ENCODE measurements at regions not wholly inside any gene's neighbourhood (a gene's known extent, or its start where the extent isn't known, plus 50 kb on each side); places are given as distances from the start of the nearest gene placed in this dataset.

- Histone ChIP-seq H3K9me3 (ENCODE audit: insufficient read depth, low read length) (no peaks in the 10 kb centered on the region), H3K27me3 (ENCODE audit: low read length) (no peaks in the 10 kb centered on the region), H3K27ac (ENCODE audit: low read depth, low read length) (no peak overlapping the region), H3K36me3 (ENCODE audit: low read length) (no peaks in the 10 kb centered on the region), H3K4me3 (ENCODE audit: insufficient read depth, low read length, poor library complexity, severe bottlenecking) (no peak overlapping the region), H3K4me2 (ENCODE audit: low read depth, low read length, poor library complexity, severe bottlenecking) (no peak overlapping the region), H3F3A (ENCODE audit: insufficient read depth) (no peaks in the 10 kb centered on the region), H3K79me2 (ENCODE audit: insufficient read depth, low read length) (no peaks in the 10 kb centered on the region), H4K20me1 (ENCODE audit: low read depth, low read length) (no peaks in the 10 kb centered on the region), H3K9ac (ENCODE audit: low read length) (no peak overlapping the region), H3K9me2 (replicated peaks; ENCODE audit: insufficient read depth, low read length) (no peaks in the 10 kb centered on the region), H2AFZ (ENCODE audit: low read depth, low read length, severe bottlenecking) (no peak overlapping the region)
- TF ChIP-seq EZH2phosphoT487 (conservative IDR thresholded peaks at IDR 0.05; ENCODE audit: low read length) (no peak), CTCF (IDR thresholded peaks at IDR 0.05; ENCODE audit: insufficient read depth, low read length, poor library complexity, severe bottlenecking) (no peak)
Measured at GRCh38 chr20:12617076-12617475, 391.7 kb upstream of the SPTLC3 start.

- H3K9me2 ChIP-seq (replicated peaks; ENCODE audit: insufficient read depth, low read length), result no peaks in the 10 kb centered on the region
Measured at GRCh38 chr20:12623870-12624269, 384.9 kb upstream of the SPTLC3 start.

GRCh38 chr20:12627485-12627884 is 381.3 kb upstream of the SPTLC3 start:
- H3K27me3 ChIP-seq (ENCODE audit: low read length), result no peaks in the 10 kb centered on the region
- H3K4me3 ChIP-seq (ENCODE audit: insufficient read depth, low read length, poor library complexity, severe bottlenecking), result no peak overlapping the region
- H3K9ac ChIP-seq (ENCODE audit: low read length), result no peak overlapping the region
- no peak for TF ChIP-seq EZH2phosphoT487 (conservative IDR thresholded peaks at IDR 0.05; ENCODE audit: low read length)
- no peak for TF ChIP-seq CTCF (IDR thresholded peaks at IDR 0.05; ENCODE audit: insufficient read depth, low read length, poor library complexity, severe bottlenecking)
- H3K4me2 ChIP-seq (ENCODE audit: low read depth, low read length, poor library complexity, severe bottlenecking), result no peak overlapping the region
- no peaks in the 10 kb centered on the region for H3F3A ChIP-seq (ENCODE audit: insufficient read depth)
- H3K9me3 ChIP-seq (ENCODE audit: insufficient read depth, low read length), result no peaks in the 10 kb centered on the region
- no peaks in the 10 kb centered on the region for H4K20me1 ChIP-seq (ENCODE audit: low read depth, low read length)
- no peaks in the 10 kb centered on the region for H3K36me3 ChIP-seq (ENCODE audit: low read length)
- no peaks in the 10 kb centered on the region for H3K9me2 ChIP-seq (replicated peaks; ENCODE audit: insufficient read depth, low read length)
- H3K27ac ChIP-seq (ENCODE audit: low read depth, low read length), result no peak overlapping the region
- H3K79me2 ChIP-seq (ENCODE audit: insufficient read depth, low read length), result no peaks in the 10 kb centered on the region
- H2AFZ ChIP-seq (ENCODE audit: low read depth, low read length, severe bottlenecking), result no peak overlapping the region

More at GRCh38 chr20:12623870-12624269, 384.9 kb upstream of the SPTLC3 start:
- Histone ChIP-seq H3K27ac (ENCODE audit: low read depth, low read length) (no peak overlapping the region), H3K9me3 (ENCODE audit: insufficient read depth, low read length) (no peaks in the 10 kb centered on the region), H3K36me3 (ENCODE audit: low read length) (no peaks in the 10 kb centered on the region), H3K4me3 (ENCODE audit: insufficient read depth, low read length, poor library complexity, severe bottlenecking) (no peak overlapping the region), H3F3A (ENCODE audit: insufficient read depth) (no peaks in the 10 kb centered on the region), H4K20me1 (ENCODE audit: low read depth, low read length) (no peaks in the 10 kb centered on the region), H3K27me3 (ENCODE audit: low read length) (no peaks in the 10 kb centered on the region), H3K4me2 (ENCODE audit: low read depth, low read length, poor library complexity, severe bottlenecking) (no peak overlapping the region), H3K9ac (ENCODE audit: low read length) (no peak overlapping the region), H2AFZ (ENCODE audit: low read depth, low read length, severe bottlenecking) (no peak overlapping the region), H3K79me2 (ENCODE audit: insufficient read depth, low read length) (no peaks in the 10 kb centered on the region)
- TF ChIP-seq EZH2phosphoT487 (conservative IDR thresholded peaks at IDR 0.05; ENCODE audit: low read length) (no peak), CTCF (IDR thresholded peaks at IDR 0.05; ENCODE audit: insufficient read depth, low read length, poor library complexity, severe bottlenecking) (no peak)
